ENCODE measurements at regions not wholly inside any gene's neighbourhood (a gene's known extent, or its start where the extent isn't known, plus 50 kb on each side); places are given as distances from the start of the nearest gene placed in this dataset.

DNA sequence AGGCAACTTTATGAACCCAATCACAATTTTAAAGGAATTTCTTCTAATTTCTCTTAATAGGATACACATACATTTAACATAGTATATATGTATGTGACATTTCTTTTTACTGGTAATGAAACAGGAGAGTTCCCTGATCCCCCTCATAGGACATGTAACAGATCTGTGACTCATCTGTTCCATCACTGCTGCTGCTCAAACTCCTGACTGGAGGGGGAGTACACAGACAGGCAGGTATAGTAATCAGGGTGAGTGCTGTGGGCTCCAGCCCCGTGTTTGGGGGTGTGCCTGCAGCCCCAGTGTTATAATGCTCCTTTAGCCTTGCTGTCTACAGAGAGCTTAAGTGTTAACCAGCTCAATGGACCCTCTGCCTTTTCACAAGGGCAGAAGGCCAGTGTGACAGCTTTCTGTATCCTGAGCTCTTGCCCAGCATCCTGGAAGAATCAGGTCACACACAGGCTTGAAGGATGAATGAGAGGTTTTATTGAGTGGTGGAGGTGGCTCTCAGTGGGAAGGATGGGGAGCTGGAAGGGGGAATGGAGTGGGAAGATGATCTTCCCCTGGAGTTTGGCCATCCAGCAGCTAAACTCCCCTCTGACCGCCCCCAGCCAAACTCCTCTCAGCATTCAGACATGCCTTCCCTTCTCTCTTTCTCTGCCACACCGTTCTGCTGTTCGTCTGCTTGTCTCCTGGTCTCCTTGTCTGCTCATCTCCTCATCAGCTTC, 161.3 kb downstream of the ZNF608 start:
- H3K4me1 ChIP-seq, result no peaks in the 10 kb centered on the region
- no peak overlapping the region for H3K4me3 ChIP-seq
- DNase-seq (no peak), ATAC-seq (no peak)
- H3K27me3 ChIP-seq (ENCODE audit: low read depth), result no peaks in the 10 kb centered on the region
- H3K9me3 ChIP-seq, result peaks cover 2% of the 10 kb centered on the region
- TF ChIP-seq, protein P1, sequence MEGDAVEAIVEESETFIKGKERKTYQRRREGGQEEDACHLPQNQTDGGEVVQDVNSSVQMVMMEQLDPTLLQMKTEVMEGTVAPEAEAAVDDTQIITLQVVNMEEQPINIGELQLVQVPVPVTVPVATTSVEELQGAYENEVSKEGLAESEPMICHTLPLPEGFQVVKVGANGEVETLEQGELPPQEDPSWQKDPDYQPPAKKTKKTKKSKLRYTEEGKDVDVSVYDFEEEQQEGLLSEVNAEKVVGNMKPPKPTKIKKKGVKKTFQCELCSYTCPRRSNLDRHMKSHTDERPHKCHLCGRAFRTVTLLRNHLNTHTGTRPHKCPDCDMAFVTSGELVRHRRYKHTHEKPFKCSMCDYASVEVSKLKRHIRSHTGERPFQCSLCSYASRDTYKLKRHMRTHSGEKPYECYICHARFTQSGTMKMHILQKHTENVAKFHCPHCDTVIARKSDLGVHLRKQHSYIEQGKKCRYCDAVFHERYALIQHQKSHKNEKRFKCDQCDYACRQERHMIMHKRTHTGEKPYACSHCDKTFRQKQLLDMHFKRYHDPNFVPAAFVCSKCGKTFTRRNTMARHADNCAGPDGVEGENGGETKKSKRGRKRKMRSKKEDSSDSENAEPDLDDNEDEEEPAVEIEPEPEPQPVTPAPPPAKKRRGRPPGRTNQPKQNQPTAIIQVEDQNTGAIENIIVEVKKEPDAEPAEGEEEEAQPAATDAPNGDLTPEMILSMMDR (IDR thresholded peaks at IDR 0.05), result no peak
- intact Hi-C loops (cut with DNase I), result no loop called here
- no peaks in the 10 kb centered on the region for H3K36me3 ChIP-seq
- H3K27ac ChIP-seq, result no peak overlapping the region

DNA sequence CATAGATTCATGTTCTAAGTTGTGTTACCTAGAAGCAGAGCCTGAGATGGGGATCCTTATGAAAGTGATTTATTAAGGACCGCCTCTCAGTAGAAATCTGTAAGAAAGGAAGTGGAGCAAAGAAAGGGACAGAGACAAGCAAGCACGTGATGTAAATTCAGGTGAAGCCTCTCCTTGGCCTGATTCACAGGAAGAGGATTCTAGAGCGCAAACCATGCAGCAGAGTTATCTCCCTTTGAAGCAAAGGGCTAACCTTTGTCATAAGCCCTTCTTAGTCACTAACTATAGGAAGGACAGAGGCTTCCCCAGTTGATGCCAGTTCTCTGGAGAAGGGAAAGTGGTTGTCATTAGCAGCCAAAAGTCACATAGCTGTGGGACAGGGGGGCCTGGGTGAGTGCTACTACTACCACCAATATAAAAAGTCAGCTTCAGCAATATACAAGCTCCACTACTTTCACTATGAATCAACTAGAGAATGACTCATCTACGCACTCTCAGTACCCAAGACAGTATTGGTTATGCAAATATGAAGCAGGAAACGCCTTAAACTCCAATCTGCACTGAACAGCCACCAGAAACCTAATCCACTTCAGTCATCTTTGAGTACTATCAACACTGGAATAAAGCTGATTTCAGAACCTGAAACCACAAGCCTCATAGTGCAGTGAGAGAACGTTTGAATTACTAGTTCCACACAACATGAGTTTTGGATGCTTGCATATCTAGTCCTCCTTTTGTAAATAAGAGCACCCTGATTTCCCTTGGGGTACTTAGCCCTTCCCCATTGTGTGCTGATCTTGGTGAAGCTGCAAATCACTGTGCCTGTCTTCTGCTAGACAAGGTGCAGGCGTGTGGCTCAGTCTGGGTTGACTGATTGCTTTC, 162.7 kb downstream of the ZNF608 start:
- no peaks in the 10 kb centered on the region for H3K4me1 ChIP-seq
- H3K27ac ChIP-seq, result no peak overlapping the region
- DNase-seq, result no peak
- intact Hi-C loops (cut with DNase I), result no loop called here
- peaks cover 2% of the 10 kb centered on the region for H3K9me3 ChIP-seq
- H3K27me3 ChIP-seq (ENCODE audit: low read depth), result no peaks in the 10 kb centered on the region
- peak; percentile 90 to 91 for ATAC-seq
- TF ChIP-seq, protein P1 (IDR thresholded peaks at IDR 0.05), result no peak
- H3K36me3 ChIP-seq, result no peaks in the 10 kb centered on the region
- H3K4me3 ChIP-seq, result no peak overlapping the region

DNA sequence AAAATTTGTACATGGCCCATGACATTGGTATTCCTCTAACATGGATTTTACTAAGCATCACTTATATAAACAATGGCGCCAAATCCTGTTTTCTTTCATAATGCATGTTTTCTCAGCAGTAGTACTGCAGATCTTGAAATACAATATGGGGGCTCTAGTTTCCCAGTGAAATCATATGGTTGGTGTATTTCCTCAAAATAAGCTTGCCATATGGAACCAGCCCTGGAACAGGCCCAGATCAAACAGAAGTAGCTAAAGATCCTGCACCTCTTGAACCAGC, 163.9 kb downstream of the ZNF608 start:
- H3K9me3 ChIP-seq, result peaks cover 2% of the 10 kb centered on the region

DNA sequence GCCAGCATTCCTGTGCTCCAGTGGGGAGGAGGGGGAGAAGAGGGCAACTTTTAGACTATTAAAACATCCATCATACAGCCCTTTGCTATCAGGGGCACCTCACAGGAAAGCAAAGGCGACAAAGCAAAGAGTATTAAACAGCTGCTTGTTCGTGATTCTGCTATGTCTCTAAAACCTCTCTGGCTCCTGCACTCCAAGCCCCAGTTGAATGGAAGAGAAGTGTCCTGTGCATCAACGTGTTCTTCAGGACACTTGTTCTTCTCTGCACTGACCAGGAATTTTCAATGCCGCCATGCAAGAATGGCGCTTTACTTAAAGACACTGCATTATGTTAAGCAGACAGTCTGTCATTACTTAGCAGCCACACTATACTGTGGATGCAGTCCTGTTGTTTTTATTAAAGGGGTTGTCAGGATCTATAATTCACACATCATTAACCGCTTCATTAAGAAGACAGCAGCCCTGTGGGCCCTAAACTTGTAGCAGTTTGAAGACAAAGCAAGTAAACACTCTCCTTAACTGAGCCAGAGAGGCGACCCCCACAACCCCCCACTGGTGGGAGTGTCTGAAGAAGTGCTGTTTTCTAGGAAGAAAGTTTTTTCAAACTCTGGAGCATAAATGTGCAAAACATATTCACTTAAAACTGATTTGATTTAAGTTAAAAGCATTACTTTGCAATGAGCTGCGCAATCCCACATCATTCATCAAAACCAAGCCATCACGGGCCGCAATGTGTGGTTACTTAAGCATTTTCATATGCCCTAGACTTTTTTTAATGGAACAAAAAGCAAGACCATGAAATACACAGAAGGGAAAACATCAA, 164.5 kb downstream of the ZNF608 start:
- H3K27ac ChIP-seq, result no peak overlapping the region
- TF ChIP-seq, protein P1 (IDR thresholded peaks at IDR 0.05), result no peak
- DNase-seq, result no peak
- H3K4me1 ChIP-seq, result no peaks in the 10 kb centered on the region
- peaks cover 2% of the 10 kb centered on the region for H3K9me3 ChIP-seq
- no peak overlapping the region for H3K4me3 ChIP-seq
- ATAC-seq, result no peak
- H3K36me3 ChIP-seq, result no peaks in the 10 kb centered on the region
- intact Hi-C loops (cut with DNase I), result no loop called here
- H3K27me3 ChIP-seq (ENCODE audit: low read depth), result no peaks in the 10 kb centered on the region

More for the DNA sequence above, 163.9 kb downstream of the ZNF608 start:
- H3K4me1 ChIP-seq, result no peaks in the 10 kb centered on the region
- H3K27ac ChIP-seq, result no peak overlapping the region
- intact Hi-C loops (cut with DNase I), result no loop called here
- TF ChIP-seq, protein P1 (IDR thresholded peaks at IDR 0.05), result no peak
- DNase-seq, result no peak
- H3K4me3 ChIP-seq, result no peak overlapping the region
- no peak for ATAC-seq
- no peaks in the 10 kb centered on the region for H3K36me3 ChIP-seq
- no peaks in the 10 kb centered on the region for H3K27me3 ChIP-seq (ENCODE audit: low read depth)

DNA sequence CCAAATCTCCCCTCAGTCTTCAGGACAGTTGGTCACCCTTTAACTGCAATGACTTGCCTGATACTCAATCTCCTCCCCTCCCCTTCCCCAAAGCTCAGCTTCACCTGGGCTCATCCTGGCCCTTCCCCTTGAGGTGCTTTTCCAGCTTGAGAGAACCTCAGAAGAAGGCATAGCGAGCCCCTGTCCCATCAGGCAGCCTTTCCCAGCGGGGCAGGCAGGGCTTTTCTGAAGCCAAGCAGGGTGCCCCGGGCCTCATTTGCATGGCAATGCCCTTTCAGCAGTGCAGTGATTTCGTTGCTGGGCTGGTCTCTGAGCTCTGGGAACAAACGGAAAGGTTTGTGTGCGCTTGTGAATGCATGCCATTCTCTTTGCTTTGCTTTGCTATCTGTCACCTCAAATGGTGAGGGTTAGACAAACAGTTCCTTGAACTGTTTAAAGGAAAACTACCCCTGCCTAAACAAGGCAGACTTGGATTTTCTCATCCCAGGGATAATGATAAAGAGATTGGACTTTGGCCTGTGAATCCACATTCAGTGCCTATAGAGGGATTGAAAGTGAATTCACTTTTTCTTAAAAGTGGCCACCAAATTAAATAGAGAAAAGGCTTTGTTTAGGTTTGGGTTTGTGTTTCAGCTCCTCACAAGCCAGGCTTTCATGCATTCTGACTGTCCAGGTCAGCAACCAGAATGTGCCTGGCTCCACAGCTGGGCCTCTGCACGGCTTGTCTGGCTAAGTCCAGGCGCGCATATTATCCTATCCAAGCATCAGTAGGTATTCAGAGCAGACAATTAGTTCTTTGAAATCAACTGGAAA, 165.3 kb downstream of the ZNF608 start:
- Histone ChIP-seq H3K27ac (no peak overlapping the region), H3K9me3 (peaks cover 2% of the 10 kb centered on the region), H3K27me3 (ENCODE audit: low read depth) (no peaks in the 10 kb centered on the region), H3K4me3 (no peak overlapping the region), H3K36me3 (no peaks in the 10 kb centered on the region), H3K4me1 (no peaks in the 10 kb centered on the region)
- ATAC-seq, result no peak
- TF ChIP-seq, protein P1 (IDR thresholded peaks at IDR 0.05), result no peak
- no peak for DNase-seq
- intact Hi-C loops (cut with DNase I), result no loop called here
